ENCODE measurements at regions not wholly inside any gene's neighbourhood (a gene's known extent, or its start where the extent isn't known, plus 50 kb on each side); places are given as distances from the start of the nearest gene placed in this dataset.

- intact Hi-C loops (cut with DNase I) = no loop called here
- H3K4me3 ChIP-seq = no peak overlapping the region
- no peak for DNase-seq
- 68 to 74% (median 68%) methylated on average over 14 of the region's 14 CpGs for WGBS, 3 donors
- no peaks in the 10 kb centered on the region for H3K9me3 ChIP-seq
- no peaks in the 10 kb centered on the region for H3K27me3 ChIP-seq
- no peak for TF ChIP-seq POLR2A (IDR thresholded peaks at IDR 0.05)
- no peak for TF ChIP-seq CTCF (IDR thresholded peaks at IDR 0.05)
- TF ChIP-seq EP300 (IDR thresholded peaks at IDR 0.05) = no peak
- no peaks in the 10 kb centered on the region for H3K36me3 ChIP-seq
- no peak overlapping the region for H3K27ac ChIP-seq
- H3K4me1 ChIP-seq (ENCODE audit: insufficient read depth) = no peaks in the 10 kb centered on the region
Measured at GRCh38 chr20:61128701-61129269, 123.3 kb upstream of the CDH4 start.

GRCh38 chr20:61129311-61129710, 122.8 kb upstream of the CDH4 start:
- no peak for DNase-seq
- intact Hi-C loops (cut with DNase I) = no loop called here
- Histone ChIP-seq H3K9me3 (no peaks in the 10 kb centered on the region), H3K4me1 (ENCODE audit: insufficient read depth) (no peaks in the 10 kb centered on the region), H3K27ac (no peak overlapping the region), H3K27me3 (no peaks in the 10 kb centered on the region), H3K4me3 (no peak overlapping the region), H3K36me3 (no peaks in the 10 kb centered on the region)
- TF ChIP-seq CTCF (IDR thresholded peaks at IDR 0.05) (no peak), POLR2A (IDR thresholded peaks at IDR 0.05) (no peak), EP300 (IDR thresholded peaks at IDR 0.05) (no peak)
- WGBS, 3 donors = 19 to 42% (median 29%) methylated on average over 12 of the region's 12 CpGs

GRCh38 chr20:61130156-61130555, 121.9 kb upstream of the CDH4 start:
- TF ChIP-seq POLR2A (IDR thresholded peaks at IDR 0.05) (no peak), EP300 (IDR thresholded peaks at IDR 0.05) (no peak), CTCF (IDR thresholded peaks at IDR 0.05) (no peak)
- Histone ChIP-seq H3K9me3 (no peaks in the 10 kb centered on the region), H3K27ac (no peak overlapping the region), H3K4me3 (no peak overlapping the region), H3K27me3 (no peaks in the 10 kb centered on the region), H3K36me3 (no peaks in the 10 kb centered on the region), H3K4me1 (ENCODE audit: insufficient read depth) (no peaks in the 10 kb centered on the region)
- WGBS, 3 donors = 75 to 81% (median 76%) methylated on average over 7 of the region's 7 CpGs
- intact Hi-C loops (cut with DNase I) = no loop called here
- no peak for DNase-seq

GRCh38 chr20:61131944-61132343, 120.1 kb upstream of the CDH4 start:
- Histone ChIP-seq H3K4me1 (ENCODE audit: insufficient read depth) (no peaks in the 10 kb centered on the region), H3K27ac (no peak overlapping the region), H3K36me3 (no peaks in the 10 kb centered on the region), H3K9me3 (no peaks in the 10 kb centered on the region), H3K4me3 (no peak overlapping the region), H3K27me3 (no peaks in the 10 kb centered on the region)
- no peak for DNase-seq
- 83 to 89% (median 84%) methylated on average over 9 of the region's 9 CpGs for WGBS, 3 donors
- intact Hi-C loops (cut with DNase I) = no loop called here
- TF ChIP-seq POLR2A (IDR thresholded peaks at IDR 0.05) = no peak
- TF ChIP-seq CTCF (IDR thresholded peaks at IDR 0.05) = no peak
- TF ChIP-seq EP300 (IDR thresholded peaks at IDR 0.05) = no peak
